Loucy (cell line): ENCODE measurements at regions not wholly inside any gene's neighbourhood (a gene's known extent, or its start where the extent isn't known, plus 50 kb on each side); places are given as distances from the start of the nearest gene placed in this dataset.

Source experiments
- CTCF ChIP-seq: fragments of 200-600 bp; sonication (generic); conservative IDR thresholded peaks from 2 replicates; pipeline ENCODE4 v1.5.1; 2014; ENCODE audit warnings: mild to moderate bottlenecking, antibody characterized with exemption, low read length
- EZH2phosphoT487 ChIP-seq: fragments of 200-600 bp; IDR thresholded peaks from 2 replicates; pipeline ENCODE4 v1.6.1; 2018; ENCODE audit warnings: antibody characterized with exemption, mild to moderate bottlenecking, moderate library complexity, borderline replicate concordance

DNA sequence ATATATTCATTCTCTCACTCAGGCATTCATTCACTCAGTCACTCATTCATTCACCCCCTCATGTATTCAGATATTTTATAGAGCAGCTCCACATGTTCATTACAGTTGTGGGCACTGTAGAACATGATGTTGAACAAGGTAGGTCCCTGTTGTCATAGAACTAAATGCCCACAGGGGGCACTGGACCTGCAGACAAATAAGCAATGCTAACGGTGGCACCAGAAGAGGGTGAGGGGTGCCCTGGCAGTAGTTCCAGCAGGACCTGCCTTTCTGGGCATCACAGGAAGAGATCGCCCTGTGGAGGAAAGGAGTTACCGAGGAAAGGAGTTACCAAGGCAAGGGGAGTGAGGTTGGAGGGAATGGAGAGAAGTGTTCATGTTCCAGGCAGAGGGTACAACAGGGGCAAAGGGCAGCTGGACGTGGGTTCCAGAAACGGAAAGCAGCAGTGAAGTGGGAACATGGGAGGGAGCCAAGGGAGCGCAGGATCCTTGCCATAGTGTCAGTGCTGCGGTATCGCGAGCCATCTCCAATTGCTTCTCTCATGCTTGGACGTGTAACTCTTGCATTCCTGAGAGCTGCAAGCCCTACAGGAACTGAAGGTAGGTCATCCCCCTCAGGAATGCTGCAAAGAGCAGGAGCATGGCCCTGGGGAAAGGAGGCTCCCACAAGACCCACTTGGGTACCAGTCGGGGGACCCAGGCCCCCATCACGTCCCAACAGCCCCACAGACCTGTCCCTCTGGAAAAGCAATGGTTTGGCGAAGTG lies 128.2 kb downstream of the EDN3 start:
- TF ChIP-seq CTCF (peak; percentile 64), EZH2phosphoT487 (no peak)
